IMR-90 (cell line): ENCODE measurements at regions not wholly inside any gene's neighbourhood (a gene's known extent, or its start where the extent isn't known, plus 50 kb on each side); places are given as distances from the start of the nearest gene placed in this dataset.

Experiments used
- ATAC-seq: fragments of 200-7000 bp; cut with Tn5 transposase; 2 replicates; pipeline ENCODE4 v1.9.1; 2020; ENCODE audit warnings: low read depth, mild to moderate bottlenecking, moderate library complexity
- BruUV-seq: library from RNA; stranded (reverse); fragments of 400-500 nt; replicated peaks from 2 replicates; lab custom pipeline; 2021; lab: Mats Ljungman, UMichigan
- CTCF ChIA-PET: fragments of 300-600 bp; formaldehyde crosslinking; extraction: SDS; loops from one replicate; lab custom pipeline; 2021; ENCODE audit warnings: antibody characterized with exemption; lab: Yijun Ruan, JAX
- POLR2A ChIA-PET: fragments of 300-600 bp; sonication (Branson Sonifier 250); formaldehyde crosslinking; loops from one replicate; lab custom pipeline; 2022; ENCODE audit warnings: antibody characterized with exemption; ENCODE audit not compliant: unreplicated experiment; lab: Charles Lee
- DNase-seq: peaks from one replicate; pipeline ENCODE4 v3.0.0; 2013
- H2AFZ ChIP-seq: replicated peaks from 2 replicates; pipeline ENCODE3; 2013; ENCODE audit warnings: low read length, mild to moderate bottlenecking; ENCODE audit not compliant: poor library complexity
- H2AK5ac ChIP-seq: 2 replicates; pipeline ENCODE4 v1.6.1; 2013; ENCODE audit warnings: low read depth, low read length, inconsistent platforms
- H2AK9ac ChIP-seq: replicated peaks from 2 replicates; pipeline ENCODE3; 2013; ENCODE audit warnings: mild to moderate bottlenecking, low read depth, low read length, moderate library complexity; ENCODE audit not compliant: poor library complexity
- H2BK120ac ChIP-seq: 2 replicates; pipeline ENCODE4 v1.6.1; 2013; ENCODE audit warnings: low read depth, low read length, inconsistent platforms
- H2BK15ac ChIP-seq: 3 replicates; pipeline ENCODE4 v1.6.1; 2013; ENCODE audit warnings: low read depth, low read length, inconsistent platforms
- H2BK20ac ChIP-seq: 2 replicates; pipeline ENCODE4 v1.6.1; 2013; ENCODE audit warnings: low read depth, mild to moderate bottlenecking, inconsistent platforms, low read length, moderate library complexity
- H2BK5ac ChIP-seq: 2 replicates; pipeline ENCODE4 v1.6.1; 2013; ENCODE audit warnings: mild to moderate bottlenecking, low read depth, low read length, inconsistent platforms; ENCODE audit not compliant: poor library complexity, severe bottlenecking
- H3K14ac ChIP-seq: replicated peaks from 2 replicates; pipeline ENCODE4 v1.6.1; 2013; ENCODE audit warnings: low read depth, low read length, inconsistent platforms
- H3K18ac ChIP-seq: 2 replicates; pipeline ENCODE4 v1.6.1; 2013; ENCODE audit warnings: low read depth, low read length, control low read depth
- H3K23ac ChIP-seq: 2 replicates; pipeline ENCODE4 v1.6.1; 2013; ENCODE audit warnings: low read depth, low read length, inconsistent platforms
- H3K27ac ChIP-seq: 2 replicates; pipeline ENCODE4 v1.5.1; 2013; ENCODE audit warnings: mild to moderate bottlenecking, control low read depth, low read length; ENCODE audit not compliant: insufficient read depth
- H3K27me3 ChIP-seq: 2 replicates; pipeline ENCODE4 v1.6.1; 2013; ENCODE audit warnings: low read length; ENCODE audit not compliant: control insufficient read depth, insufficient read depth
- H3K36me3 ChIP-seq: 2 replicates; pipeline ENCODE4 v1.6.1; 2013; ENCODE audit warnings: low read length, mixed read lengths; ENCODE audit not compliant: control insufficient read depth, insufficient read depth
- H3K4ac ChIP-seq: 2 replicates; pipeline ENCODE4 v1.6.1; 2013; ENCODE audit warnings: low read depth, low read length, inconsistent platforms
- H3K4me1 ChIP-seq: 2 replicates; pipeline ENCODE4 v1.6.1; 2013; ENCODE audit warnings: low read length, mixed read lengths; ENCODE audit not compliant: control insufficient read depth, insufficient read depth
- H3K4me2 ChIP-seq: 2 replicates; pipeline ENCODE4 v1.6.1; 2013; ENCODE audit warnings: low read depth, mild to moderate bottlenecking, control low read depth, low read length, moderate library complexity
- H3K4me3 ChIP-seq: 2 replicates; pipeline ENCODE4 v1.5.1; 2013; ENCODE audit warnings: low read depth, mild to moderate bottlenecking, control low read depth, low read length, moderate library complexity; ENCODE audit not compliant: insufficient read depth
- H3K56ac ChIP-seq: 2 replicates; pipeline ENCODE4 v1.6.1; 2013; ENCODE audit warnings: low read length, inconsistent platforms; ENCODE audit not compliant: insufficient read depth; ENCODE audit errors: extremely low read depth
- H3K79me1 ChIP-seq, 2 experiments: 2 replicates each; pipeline ENCODE4 v1.6.1; 2013; ENCODE audit warnings: low read length in 2 of 2, inconsistent platforms in 1 of 2, low read depth in 1 of 2
- H3K9ac ChIP-seq: 2 replicates; pipeline ENCODE4 v1.6.1; 2013; ENCODE audit warnings: low read depth, low read length, control low read depth
- H3K9me1 ChIP-seq: 2 replicates; pipeline ENCODE4 v1.6.1; 2013; ENCODE audit warnings: low read length, inconsistent platforms; ENCODE audit not compliant: insufficient read depth
- H3K9me3 ChIP-seq: 2 replicates; pipeline ENCODE4 v1.6.1; 2013; ENCODE audit warnings: low read length; ENCODE audit not compliant: control insufficient read depth, insufficient read depth
- H4K20me1 ChIP-seq: 2 replicates; pipeline ENCODE4 v1.6.1; 2013; ENCODE audit warnings: low read length, inconsistent platforms; ENCODE audit not compliant: insufficient read depth
- H4K5ac ChIP-seq: 2 replicates; pipeline ENCODE4 v1.6.1; 2013; ENCODE audit warnings: mild to moderate bottlenecking, low read depth, low read length, control low read depth
- H4K8ac ChIP-seq, 2 experiments: 2 replicates each; pipeline ENCODE4 v1.6.1; 2013; ENCODE audit warnings: low read depth in 2 of 2, low read length in 2 of 2, control low read depth in 1 of 2, inconsistent platforms in 1 of 2
- H4K91ac ChIP-seq: 2 replicates; pipeline ENCODE4 v1.6.1; 2013; ENCODE audit warnings: low read depth, low read length, inconsistent platforms; ENCODE audit not compliant: insufficient read depth
- BHLHE40 ChIP-seq: fragments of 150-350 bp; IDR thresholded peaks from 2 replicates; pipeline ENCODE4 v1.6.1; 2016; ENCODE audit warnings: mild to moderate bottlenecking, low read depth, low read length
- CHD1 ChIP-seq: IDR thresholded peaks from 2 replicates; pipeline ENCODE4 v1.6.1; 2012; ENCODE audit warnings: low read depth, low read length, improper control_type of control experiment
- CTCF ChIP-seq: conservative IDR thresholded peaks from 2 replicates; pipeline ENCODE4 v1.5.1; 2012; ENCODE audit warnings: mild to moderate bottlenecking, low read depth, low read length, improper control_type of control experiment
- ELK1 ChIP-seq: fragments of 150-350 bp; IDR thresholded peaks from 2 replicates; pipeline ENCODE4 v1.6.1; 2016; ENCODE audit warnings: low read depth, mild to moderate bottlenecking, low read length, moderate library complexity, borderline replicate concordance
- FOS ChIP-seq: fragments of 150-350 bp; IDR thresholded peaks from 2 replicates; pipeline ENCODE4 v1.6.1; 2016; ENCODE audit warnings: low read depth, low read length
- MAFK ChIP-seq: IDR thresholded peaks from 2 replicates; pipeline ENCODE4 v1.6.1; 2012; ENCODE audit warnings: low read depth, low read length, improper control_type of control experiment
- MAZ ChIP-seq: IDR thresholded peaks from 2 replicates; pipeline ENCODE4 v1.6.1; 2012; ENCODE audit warnings: low read depth, mild to moderate bottlenecking, low read length, improper control_type of control experiment, moderate library complexity, borderline replicate concordance
- MXI1 ChIP-seq: IDR thresholded peaks from 2 replicates; pipeline ENCODE4 v1.6.1; 2012; ENCODE audit warnings: low read depth, mild to moderate bottlenecking, low read length, moderate library complexity, borderline replicate concordance
- NFE2L2 ChIP-seq: fragments of 150-350 bp; IDR thresholded peaks from 2 replicates; pipeline ENCODE4 v1.6.1; 2016; ENCODE audit warnings: low read depth, mild to moderate bottlenecking, low read length
- USF2 ChIP-seq: fragments of 150-350 bp; IDR thresholded peaks from 2 replicates; pipeline ENCODE4 v1.6.1; 2017; ENCODE audit warnings: mild to moderate bottlenecking, antibody characterized with exemption, low read length, low read depth
- WGBS, 2 experiments: methylation state at CpG; one replicate each; pipeline versions ENCODE4 v1.1.5 to v1.1.7; 2013; ENCODE audit warnings: missing lambda C conversion rate in 2 of 2; ENCODE audit not compliant: insufficient read length in 1 of 2; ENCODE audit errors: extremely low coverage in 2 of 2; 5-methylcytosine and 5-hydroxymethylcytosine counted together
- dilution Hi-C: fragments of 300-500 bp; cut with HindIII; formaldehyde crosslinking; loops from one replicate; pipeline ENCODE4 v1.14.3; 2018; ENCODE audit warnings: low sequenced_read_pairs; ENCODE audit not compliant: unreplicated experiment
- in situ Hi-C: fragments of 300-500 bp; cut with MboI; formaldehyde crosslinking; loops from 3 replicates; pipeline ENCODE4 v1.14.3; 2019; ENCODE audit warnings: low sequenced_read_pairs, inconsistent platforms, mixed read lengths
- intact Hi-C: fragments of 100-400 bp; cut with micrococcal nuclease; formaldehyde crosslinking; loops from 2 replicates; pipeline ENCODE4 v1.10.0; 2022

GRCh38 chr13:54210397-54211049 lies 1181.9 kb downstream of the OLFM4 start:
- Histone ChIP-seq H2BK15ac (no peak overlapping the region), H3K27ac (no peak overlapping the region), H3K14ac (no peak overlapping the region), H3K36me3 (no peaks in the 10 kb centered on the region), H4K5ac (no peak overlapping the region), H3K18ac (no peak overlapping the region), H2AFZ (no peak overlapping the region), H3K9me3 (peaks cover 3% of the 10 kb centered on the region), H4K20me1 (no peaks in the 10 kb centered on the region), H4K8ac (no peak overlapping the region), H4K91ac (no peak overlapping the region), H2BK120ac (no peak overlapping the region), H3K4me3 (no peak overlapping the region), H3K27me3 (no peaks in the 10 kb centered on the region), H3K4me2 (no peak overlapping the region), H3K56ac (no peak overlapping the region), H2AK9ac (no peak overlapping the region), H3K4ac (no peak overlapping the region), H3K4me1 (no peaks in the 10 kb centered on the region), H3K23ac (no peak overlapping the region), H3K79me1 (no peaks in the 10 kb centered on the region), H2AK5ac (no peak overlapping the region), H3K9ac (no peak overlapping the region), H2BK5ac (no peak overlapping the region), H2BK20ac (no peak overlapping the region), H3K9me1 (no peaks in the 10 kb centered on the region)
- dilution Hi-C loops (no loop called here), in situ Hi-C loops (no loop called here), intact Hi-C loops (no loop called here)
- 0% methylated on average over 1 of the region's 2 CpGs; no CpG with 5 or more reads in 1 of the 2 experiments for WGBS, 2 experiments
- no peak for ATAC-seq
- DNase-seq, result no peak
- ChIA-PET POLR2A (no interaction called here), CTCF (no interaction called here)
- TF ChIP-seq CTCF (no peak), NFE2L2 (no peak), USF2 (no peak), FOS (no peak), BHLHE40 (no peak), MAZ (no peak), MXI1 (no peak), MAFK (no peak), CHD1 (no peak), ELK1 (no peak)
- BruUV-seq, result no TSS peak
